WI38 (cell line): ENCODE measurements at regions not wholly inside any gene's neighbourhood (a gene's known extent, or its start where the extent isn't known, plus 50 kb on each side); places are given as distances from the start of the nearest gene placed in this dataset.
A peak's percentile ranks its signal among the peaks of the same experiment; 100 is the strongest.

Experiments used
- H3K4me3 ChIP-seq: 2 replicates; pipeline ENCODE4 v1.5.1; 2011; ENCODE audit warnings: low read depth, mild to moderate bottlenecking, control low read depth, low read length
- CTCF ChIP-seq: IDR thresholded peaks from 2 replicates; pipeline ENCODE4 v1.5.1; 2012; ENCODE audit warnings: low read depth, mild to moderate bottlenecking, control low read depth, low read length

GRCh38 chr17:27224526-27225315 is 69.2 kb upstream of the WSB1 start:
- H3K4me3 ChIP-seq: no peak overlapping the region
- TF ChIP-seq CTCF: no peak

- H3K4me3 ChIP-seq: no peak overlapping the region
- no peak for TF ChIP-seq CTCF
These were observed 67.2 kb upstream of the WSB1 start for GRCh38 chr17:27226611-27227230.

- TF ChIP-seq CTCF: no peak
- no peak overlapping the region for H3K4me3 ChIP-seq
These were observed 62.9 kb upstream of the WSB1 start for GRCh38 chr17:27230996-27231395.

GRCh38 chr17:27232328-27232727 is 61.6 kb upstream of the WSB1 start:
- H3K4me3 ChIP-seq: no peak overlapping the region
- TF ChIP-seq CTCF: no peak

GRCh38 chr17:27233059-27233458 is 60.9 kb upstream of the WSB1 start:
- TF ChIP-seq CTCF: no peak
- no peak overlapping the region for H3K4me3 ChIP-seq

- no peak for TF ChIP-seq CTCF
- no peak overlapping the region for H3K4me3 ChIP-seq
These were observed 60.1 kb upstream of the WSB1 start for GRCh38 chr17:27233776-27234175.

- peak; percentile 76 for TF ChIP-seq CTCF
- no peak overlapping the region for H3K4me3 ChIP-seq
These were observed 57.1 kb upstream of the WSB1 start for GRCh38 chr17:27236717-27237315.
